Renal pelvis (tissue), 1 donor: ENCODE measurements at regions not wholly inside any gene's neighbourhood (a gene's known extent, or its start where the extent isn't known, plus 50 kb on each side); places are given as distances from the start of the nearest gene placed in this dataset.

Experiments used
- DNase-seq: peaks from one replicate; pipeline ENCODE4 v3.0.0-alpha.2; 2013

- DNase-seq = no peak
Observed at GRCh38 chr10:90326498-90327267, 531.2 kb downstream of the HTR7 start.

DNA sequence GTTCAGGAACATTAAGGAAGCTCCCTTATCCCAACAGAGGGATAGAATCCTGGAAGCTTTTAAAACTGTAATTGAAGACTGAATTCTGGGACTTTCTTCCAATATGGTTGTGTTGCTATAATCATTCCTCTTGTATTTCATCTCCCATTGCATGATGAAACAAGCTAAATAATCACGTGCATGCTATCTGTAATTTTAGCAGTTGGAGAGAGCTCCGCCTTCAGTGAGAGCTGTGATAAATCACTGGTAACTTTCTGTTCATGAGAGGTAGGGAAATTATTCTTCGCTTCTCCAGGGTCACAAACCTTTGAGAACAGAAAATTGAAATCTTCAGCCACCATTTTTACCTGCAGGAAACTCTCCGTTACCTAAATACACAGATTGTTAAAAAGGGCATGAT lies 530.2 kb downstream of the HTR7 start:
- no peak for DNase-seq

DNA sequence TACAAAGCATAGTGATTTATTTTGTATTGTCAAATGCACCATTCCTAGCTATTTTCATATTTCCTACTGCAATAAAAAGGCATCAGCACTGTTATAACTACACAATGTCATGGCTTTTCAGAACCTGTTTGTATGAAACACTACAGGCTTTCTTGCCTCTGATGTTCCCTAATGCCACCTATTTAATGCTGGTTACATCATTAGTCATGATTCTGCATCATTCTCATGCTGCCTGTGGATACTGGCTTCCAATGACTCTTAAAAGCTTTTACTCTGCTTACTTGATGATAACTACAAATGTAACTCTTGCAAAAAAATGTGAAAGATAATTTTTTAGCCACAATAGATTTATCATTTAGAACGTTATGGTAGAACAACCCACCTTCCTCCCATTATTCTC lies 529.4 kb downstream of the HTR7 start:
- DNase-seq = no peak

DNA sequence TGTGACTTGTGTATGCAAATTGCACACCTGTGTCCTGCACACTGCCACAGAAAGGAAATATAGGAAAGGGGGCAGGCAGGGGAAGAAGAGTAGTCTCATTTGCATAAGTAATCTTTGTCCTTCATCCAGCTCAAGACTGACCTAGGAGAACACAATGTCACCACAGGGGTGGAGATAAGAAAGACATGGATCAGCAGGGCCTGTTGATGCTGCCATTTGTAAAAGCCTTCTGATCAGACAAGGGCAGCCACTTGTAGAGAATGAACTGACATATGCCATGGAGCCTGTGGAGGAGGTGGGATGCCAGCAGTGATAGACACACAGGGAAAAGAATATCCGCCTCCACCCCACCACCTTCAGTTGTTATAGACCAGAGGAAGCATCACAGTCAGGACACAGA lies 528.9 kb downstream of the HTR7 start:
- no peak for DNase-seq

- DNase-seq = no peak
Observed at GRCh38 chr10:90337316-90337715, 520.5 kb downstream of the HTR7 start.

DNA sequence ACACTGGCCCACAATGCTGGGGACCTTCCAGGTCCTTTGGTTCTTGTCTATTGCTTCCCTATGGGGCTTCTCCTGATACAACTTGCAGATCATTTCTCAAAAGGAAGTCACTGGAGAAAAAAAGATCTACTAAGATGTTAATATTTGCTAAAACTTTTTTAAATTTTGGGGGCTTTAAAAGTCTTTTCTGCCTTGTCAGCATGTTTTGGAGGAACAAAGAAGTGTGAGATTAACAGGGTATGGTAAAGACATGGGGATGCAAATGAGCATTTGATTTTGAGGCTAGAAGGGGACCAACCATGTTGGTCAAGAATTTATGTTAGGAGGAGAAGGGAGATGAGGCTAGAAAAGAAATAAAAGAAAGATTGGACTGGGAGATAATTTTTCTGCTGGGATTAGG lies 515.4 kb downstream of the HTR7 start:
- DNase-seq = no peak

DNA sequence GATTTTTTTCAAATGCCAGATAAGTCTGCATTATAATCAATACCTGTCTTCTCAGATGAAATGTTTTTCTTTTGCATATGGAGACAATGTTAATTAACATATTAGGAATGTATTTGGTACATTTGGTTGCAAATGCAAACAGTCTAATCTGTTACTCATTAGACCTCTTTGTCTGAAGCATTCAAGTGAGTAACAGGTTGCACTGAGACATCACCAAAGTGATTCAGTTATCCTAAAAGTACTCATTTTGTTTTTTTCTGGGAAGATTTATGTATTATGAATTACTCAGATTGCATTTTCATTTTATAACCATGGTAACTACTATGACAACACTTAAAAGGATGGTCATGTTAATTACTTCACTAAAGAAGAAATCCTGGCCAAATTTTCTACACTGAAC lies 513.6 kb downstream of the HTR7 start:
- DNase-seq = no peak

- DNase-seq = no peak
Observed at GRCh38 chr10:90347239-90347638, 510.6 kb downstream of the HTR7 start.

DNA sequence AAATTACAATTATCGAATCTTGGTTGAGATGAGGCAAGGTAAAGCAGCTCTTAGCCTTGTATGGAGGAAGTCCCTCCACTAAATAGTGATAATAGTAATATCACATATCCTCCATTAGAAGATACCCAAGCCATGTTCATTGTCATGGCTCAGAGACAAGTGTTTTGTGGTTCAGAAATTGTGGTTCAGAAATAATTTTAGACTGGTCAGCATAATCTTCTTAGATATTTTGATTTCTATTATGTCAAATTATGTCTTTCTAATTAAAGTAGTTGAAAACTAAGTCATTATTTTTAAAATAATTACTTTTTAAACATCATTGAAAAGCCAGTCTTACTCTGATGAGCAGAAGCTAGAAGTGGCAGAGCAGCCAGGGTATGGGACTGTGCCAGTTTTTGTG lies 507.7 kb downstream of the HTR7 start:
- DNase-seq = no peak

GRCh38 chr10:90352288-90352687 lies 505.6 kb downstream of the HTR7 start:
- no peak for DNase-seq

- DNase-seq = no peak
Observed at GRCh38 chr10:90354914-90355313, 502.9 kb downstream of the HTR7 start.

DNA sequence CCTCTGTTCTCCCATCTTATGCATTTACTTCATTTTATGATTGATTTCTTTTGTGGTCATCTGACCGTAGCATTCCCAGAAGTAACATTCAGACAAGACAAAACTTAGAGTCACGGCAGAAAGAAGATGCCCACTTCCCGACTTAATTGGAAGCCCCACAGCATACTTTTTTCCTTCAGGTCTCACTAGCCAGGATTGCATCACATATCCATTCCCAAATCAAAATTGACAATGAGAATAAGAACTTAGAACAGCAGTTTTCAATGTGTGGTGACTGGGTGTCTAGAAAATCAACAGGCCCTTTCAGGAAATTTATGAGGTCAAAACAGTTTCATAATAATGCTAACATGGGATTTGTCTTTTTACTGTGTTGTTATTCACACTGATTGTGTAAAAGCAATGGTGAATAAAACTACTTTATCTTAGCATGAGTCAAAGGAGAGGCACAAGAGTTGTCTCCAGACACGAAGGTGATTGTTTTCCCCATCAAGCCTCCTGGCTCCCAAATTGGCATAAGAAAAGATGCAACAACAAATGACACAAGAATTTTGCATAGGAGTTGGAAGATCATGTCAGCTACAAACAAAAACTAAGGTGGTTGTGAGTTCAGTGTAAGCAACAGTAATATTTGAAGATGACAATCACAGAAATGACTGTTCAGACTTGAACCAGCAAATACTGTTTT lies 493.9 kb downstream of the HTR7 start:
- no peak for DNase-seq

GRCh38 chr10:90372451-90372850 lies 485.4 kb downstream of the HTR7 start:
- no peak for DNase-seq

DNA sequence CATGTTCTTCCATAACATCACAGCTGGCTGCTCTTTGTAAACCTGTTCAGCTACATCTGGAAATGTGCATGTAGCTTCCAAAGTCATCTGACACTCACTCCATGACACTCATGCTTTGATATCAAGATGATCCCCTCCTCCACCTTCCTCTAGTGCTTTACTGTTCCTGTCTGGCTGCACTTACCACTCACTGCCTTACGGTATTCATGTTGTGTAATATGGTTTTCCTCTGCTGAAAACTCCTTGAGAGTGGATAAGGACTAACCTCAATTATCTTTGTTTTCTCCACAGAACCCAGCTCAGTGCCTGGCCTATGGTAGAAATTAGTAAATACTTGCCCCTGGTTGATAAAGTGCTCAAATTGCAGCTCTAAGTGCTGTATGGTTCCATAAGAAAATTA lies 483.9 kb downstream of the HTR7 start:
- DNase-seq = no peak

DNA sequence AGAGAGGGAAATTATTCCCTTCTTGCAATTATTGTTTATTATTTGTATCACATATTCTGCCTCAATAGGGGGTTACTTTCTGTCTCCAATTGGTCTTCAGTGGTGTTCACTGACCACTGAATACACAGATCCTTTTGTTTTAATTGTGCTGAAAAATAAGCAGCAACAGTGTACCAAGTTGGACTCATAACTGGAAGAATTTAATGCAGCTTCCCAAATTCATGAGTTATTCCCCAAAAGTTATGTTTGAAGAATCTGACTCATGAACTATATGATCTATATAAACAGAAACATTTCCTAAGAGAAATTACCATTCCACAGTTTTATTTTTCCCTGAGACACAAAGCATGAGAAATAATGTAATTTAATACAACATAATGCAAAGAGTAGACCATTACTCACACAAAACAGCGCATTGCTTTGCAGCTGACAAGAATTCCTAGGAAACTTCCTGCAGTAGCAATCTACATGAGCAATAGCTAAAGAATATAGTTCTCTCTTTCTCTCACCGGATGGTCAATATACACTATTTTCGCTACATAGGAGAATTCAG lies 479.2 kb downstream of the HTR7 start:
- DNase-seq = no peak

- no peak for DNase-seq
Observed at GRCh38 chr10:90381468-90381867, 476.4 kb downstream of the HTR7 start.

DNA sequence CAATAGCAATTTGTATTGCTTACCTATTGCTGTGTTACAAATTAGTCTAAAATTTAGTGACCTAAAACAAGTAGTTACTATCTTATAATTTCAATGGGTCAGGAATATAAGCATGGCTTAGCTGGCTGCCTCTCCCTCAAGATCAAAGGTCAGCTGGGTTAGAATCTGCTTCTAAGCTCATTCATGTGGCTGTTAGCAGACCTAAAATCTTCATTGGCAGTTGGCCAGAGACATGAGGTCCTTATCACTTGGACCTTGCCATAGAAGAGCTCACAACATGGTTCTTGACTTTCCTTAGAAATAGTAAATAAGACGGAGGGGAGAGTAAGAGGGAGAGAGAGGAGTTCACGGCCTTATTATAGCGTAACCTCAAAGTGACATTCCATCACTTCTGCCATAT lies 468.0 kb downstream of the HTR7 start:
- no peak for DNase-seq

GRCh38 chr10:90394311-90394710 lies 463.5 kb downstream of the HTR7 start:
- no peak for DNase-seq

DNA sequence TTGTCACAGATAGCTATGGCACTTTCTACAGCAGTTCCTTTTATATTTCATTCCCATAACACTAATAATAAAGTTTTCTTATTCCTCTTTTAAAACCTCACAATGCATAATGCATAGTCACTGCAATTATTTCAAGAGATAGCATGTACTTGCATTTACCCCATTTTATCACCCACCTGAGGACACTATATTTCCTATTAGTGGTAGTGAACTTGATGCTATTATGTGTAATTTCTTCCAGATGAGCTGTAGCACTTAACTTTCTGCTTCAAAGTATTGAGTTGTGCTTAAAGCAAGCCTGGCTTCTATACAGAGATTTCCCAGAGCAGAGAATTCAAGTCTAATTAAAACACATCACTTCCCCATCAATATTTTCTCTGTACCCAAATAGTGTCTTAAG lies 461.1 kb downstream of the HTR7 start:
- no peak for DNase-seq

- no peak for DNase-seq
Observed at GRCh38 chr10:90398566-90398965, 459.3 kb downstream of the HTR7 start.

GRCh38 chr10:90399782-90400181 lies 458.1 kb downstream of the HTR7 start:
- DNase-seq = no peak

GRCh38 chr10:90403211-90404000 lies 454.4 kb downstream of the HTR7 start:
- DNase-seq = peak; percentile 29

DNA sequence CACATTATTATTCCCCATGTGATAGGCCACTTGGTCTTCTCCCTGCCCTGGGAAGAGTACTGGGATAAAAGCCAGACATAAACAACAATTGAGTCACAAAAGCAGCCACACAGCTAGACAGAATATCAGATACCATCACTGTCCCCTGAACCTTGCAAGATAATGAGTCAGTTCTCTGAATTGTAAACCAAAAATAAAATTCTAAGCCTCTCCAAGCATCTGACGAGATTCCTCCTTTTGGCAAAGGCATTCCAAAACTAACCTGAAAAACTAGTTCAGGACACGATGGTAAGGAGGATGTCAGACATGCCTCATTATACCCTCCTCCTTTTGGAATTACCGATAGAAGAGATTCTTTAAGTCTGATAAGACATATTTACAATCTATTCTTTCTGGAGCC lies 450.7 kb downstream of the HTR7 start:
- DNase-seq = no peak
